DND-41 (cell line): ENCODE measurements at regions not wholly inside any gene's neighbourhood (a gene's known extent, or its start where the extent isn't known, plus 50 kb on each side); places are given as distances from the start of the nearest gene placed in this dataset.

Experiments used
- EZH2 ChIP-seq: IDR thresholded peaks from 3 replicates; pipeline ENCODE4 v1.6.1; 2012; ENCODE audit warnings: borderline replicate concordance, low read depth, mild to moderate bottlenecking, moderate library complexity, low read length, inconsistent platforms; ENCODE audit not compliant: severe bottlenecking
- TF ChIP-seq, protein P1 (sequence below): IDR thresholded peaks from 2 replicates; pipeline ENCODE4 v1.5.1; 2012; ENCODE audit warnings: borderline replicate concordance, low read length, moderate library complexity, mild to moderate bottlenecking; ENCODE audit not compliant: poor library complexity, severe bottlenecking; ENCODE audit errors: extremely low read depth

DNA sequence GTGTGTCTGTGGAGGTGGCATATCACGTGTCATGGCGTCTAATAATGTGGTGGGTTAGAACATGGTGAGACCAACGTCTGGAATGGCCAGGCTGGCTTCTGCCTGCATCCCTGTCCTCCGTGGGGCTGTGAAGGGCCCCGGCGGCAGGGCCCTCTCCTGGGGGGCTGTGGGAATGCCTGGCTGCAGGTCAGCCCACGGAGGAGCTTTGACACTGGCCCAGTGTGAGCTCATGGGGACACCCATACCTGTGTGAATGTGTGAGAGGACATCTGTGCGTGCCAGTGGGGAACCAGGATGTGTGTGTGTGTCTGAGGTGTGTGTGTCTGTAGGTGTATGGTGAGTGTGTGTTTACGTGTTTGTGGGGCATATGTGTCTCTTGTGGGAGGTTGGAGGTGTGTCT is 300.1 kb downstream of the TEX29 start:
- TF ChIP-seq, protein P1, sequence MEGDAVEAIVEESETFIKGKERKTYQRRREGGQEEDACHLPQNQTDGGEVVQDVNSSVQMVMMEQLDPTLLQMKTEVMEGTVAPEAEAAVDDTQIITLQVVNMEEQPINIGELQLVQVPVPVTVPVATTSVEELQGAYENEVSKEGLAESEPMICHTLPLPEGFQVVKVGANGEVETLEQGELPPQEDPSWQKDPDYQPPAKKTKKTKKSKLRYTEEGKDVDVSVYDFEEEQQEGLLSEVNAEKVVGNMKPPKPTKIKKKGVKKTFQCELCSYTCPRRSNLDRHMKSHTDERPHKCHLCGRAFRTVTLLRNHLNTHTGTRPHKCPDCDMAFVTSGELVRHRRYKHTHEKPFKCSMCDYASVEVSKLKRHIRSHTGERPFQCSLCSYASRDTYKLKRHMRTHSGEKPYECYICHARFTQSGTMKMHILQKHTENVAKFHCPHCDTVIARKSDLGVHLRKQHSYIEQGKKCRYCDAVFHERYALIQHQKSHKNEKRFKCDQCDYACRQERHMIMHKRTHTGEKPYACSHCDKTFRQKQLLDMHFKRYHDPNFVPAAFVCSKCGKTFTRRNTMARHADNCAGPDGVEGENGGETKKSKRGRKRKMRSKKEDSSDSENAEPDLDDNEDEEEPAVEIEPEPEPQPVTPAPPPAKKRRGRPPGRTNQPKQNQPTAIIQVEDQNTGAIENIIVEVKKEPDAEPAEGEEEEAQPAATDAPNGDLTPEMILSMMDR, result peak; percentile 2
- no peak for TF ChIP-seq EZH2
